Breast epithelium (tissue), 4 donors: ENCODE measurements at regions not wholly inside any gene's neighbourhood (a gene's known extent, or its start where the extent isn't known, plus 50 kb on each side); places are given as distances from the start of the nearest gene placed in this dataset.

Experiments
- DNase-seq, 2 donors: peaks; one replicate each; pipeline ENCODE4 v3.0.0-alpha.2; 2019; ENCODE audit warnings: low spot score in 2 of 2
- H3K27ac ChIP-seq, 2 donors: fragments of 200-600 bp; sonication (generic) in 1 of 2; one replicate each; pipeline ENCODE4 v1.5.1; 2016 to 2019; ENCODE audit warnings: mild to moderate bottlenecking in 1 of 2
- H3K27me3 ChIP-seq, 2 donors: fragments of 200-600 bp; sonication (generic) in 1 of 2; one replicate each; pipeline versions ENCODE4 v1.5.1 to v1.6.0; 2017 to 2019; ENCODE audit warnings: control low read depth in 1 of 2, mild to moderate bottlenecking in 1 of 2
- H3K36me3 ChIP-seq: fragments of 200-600 bp; one replicate; pipeline ENCODE4 v1.5.1; 2019
- H3K4me1 ChIP-seq, 2 donors: fragments of 200-600 bp; sonication (generic); one replicate each; pipeline ENCODE4 v1.5.1; 2016 to 2019; ENCODE audit warnings: control low read depth in 1 of 2
- H3K4me3 ChIP-seq, 3 donors: fragments of 200-600 bp; sonication (generic); 1 replicate in 2 of 3; 2 replicates in 1 of 3; pipeline ENCODE4 v1.5.1; 2016 to 2019; ENCODE audit warnings: mild to moderate bottlenecking in 3 of 3, moderate library complexity in 2 of 3
- H3K9me3 ChIP-seq, 2 donors: fragments of 200-600 bp; sonication (generic) in 1 of 2; one replicate each; pipeline ENCODE4 v1.5.1; 2016 to 2019; ENCODE audit warnings: control low read depth in 1 of 2
- CTCF ChIP-seq, 3 donors: fragments of 450-650 bp; IDR thresholded peaks; one replicate each; pipeline ENCODE4 v1.5.1; 2016 to 2017; ENCODE audit warnings: antibody characterized with exemption in 3 of 3, mild to moderate bottlenecking in 3 of 3, moderate library complexity in 3 of 3
- POLR2A ChIP-seq: fragments of 450-650 bp; IDR thresholded peaks from one replicate; pipeline ENCODE4 v1.6.1; 2016; ENCODE audit warnings: antibody characterized with exemption, mild to moderate bottlenecking, moderate library complexity
- POLR2AphosphoS5 ChIP-seq, 3 donors: sonication (generic); formaldehyde crosslinking; IDR thresholded peaks; one replicate each; pipeline ENCODE4 v1.6.1; 2017; ENCODE audit warnings: antibody characterized with exemption in 3 of 3
- intact Hi-C: fragments of 100-400 bp; cut with DNase I; formaldehyde crosslinking; loops from one replicate; pipeline ENCODE4 v1.15.1; 2023; ENCODE audit warnings: low total_unique reads

GRCh38 chr4:15148691-15149090 lies 146.4 kb downstream of the CPEB2 start:
- no peak overlapping the region for H3K27ac ChIP-seq
- H3K4me1 ChIP-seq, result no peaks in the 10 kb centered on the region
- H3K27me3 ChIP-seq, result no peaks in the 10 kb centered on the region
- H3K9me3 ChIP-seq, result no peaks in the 10 kb centered on the region
- TF ChIP-seq POLR2A (no peak), POLR2AphosphoS5 (IDR thresholded peaks at IDR 0.05) (no peak), CTCF (IDR thresholded peaks at IDR 0.05) (no peak)
- intact Hi-C loops, result no loop called here
- H3K36me3 ChIP-seq, result no peaks in the 10 kb centered on the region
- no peak overlapping the region for H3K4me3 ChIP-seq
- DNase-seq, result no peak

- H3K9me3 ChIP-seq, result no peaks in the 10 kb centered on the region
- H3K27me3 ChIP-seq, result no peaks in the 10 kb centered on the region
- DNase-seq, result no peak
- intact Hi-C loops, result no loop called here
- TF ChIP-seq POLR2A, result no peak
- no peak overlapping the region for H3K4me3 ChIP-seq
- no peaks in the 10 kb centered on the region for H3K36me3 ChIP-seq
- peak overlapping the region; percentile 3 to 22 for H3K27ac ChIP-seq
- no peaks in the 10 kb centered on the region for H3K4me1 ChIP-seq
These were observed 147.1 kb downstream of the CPEB2 start for GRCh38 chr4:15149234-15149838.

DNA sequence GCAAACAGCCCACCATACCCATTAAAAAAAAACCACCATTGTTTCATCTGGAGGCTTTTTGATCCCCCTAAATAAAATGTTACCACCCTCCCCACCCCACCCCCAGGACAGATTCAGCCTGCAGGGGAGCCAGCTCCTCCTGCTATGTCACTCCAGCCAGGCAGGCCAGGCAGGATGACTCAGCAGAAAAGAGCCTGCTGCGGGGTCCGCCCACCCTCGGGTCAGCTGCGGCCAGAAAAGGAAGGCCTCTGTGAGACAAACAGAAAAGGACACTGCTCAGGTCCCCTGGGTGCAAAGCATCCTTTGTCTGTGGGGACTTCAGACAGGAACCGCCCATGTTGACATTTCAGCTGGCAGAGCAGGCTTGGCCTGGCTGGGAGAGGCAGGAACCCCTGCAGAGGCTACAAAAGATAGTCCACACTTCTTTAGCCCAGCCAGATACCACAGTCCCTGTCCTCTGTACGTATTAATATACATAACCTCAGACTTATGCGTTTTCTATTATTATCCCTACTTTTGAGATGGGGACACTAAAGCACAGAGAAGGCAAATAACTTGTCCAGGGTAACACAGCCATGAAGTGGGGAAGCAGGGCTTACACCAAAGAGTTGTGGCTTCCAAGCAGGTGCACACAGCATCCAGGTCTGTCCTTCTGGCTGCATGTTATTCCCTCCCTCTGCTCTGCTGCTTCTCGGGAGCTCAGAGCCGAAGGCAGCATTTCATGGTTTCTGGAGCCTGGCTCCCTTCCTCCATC lies 147.7 kb downstream of the CPEB2 start:
- no peaks in the 10 kb centered on the region for H3K27me3 ChIP-seq
- H3K9me3 ChIP-seq, result no peaks in the 10 kb centered on the region
- no peak overlapping the region for H3K4me3 ChIP-seq
- intact Hi-C loops, result no loop called here
- no peaks in the 10 kb centered on the region for H3K4me1 ChIP-seq
- peak; percentile 57 to 77 for DNase-seq
- H3K27ac ChIP-seq, result peak overlapping the region in 1 of 2 donors; percentile 44
- TF ChIP-seq CTCF (IDR thresholded peaks at IDR 0.05) (no peak), POLR2AphosphoS5 (IDR thresholded peaks at IDR 0.05) (no peak), POLR2A (no peak)
- H3K36me3 ChIP-seq, result no peaks in the 10 kb centered on the region

DNA sequence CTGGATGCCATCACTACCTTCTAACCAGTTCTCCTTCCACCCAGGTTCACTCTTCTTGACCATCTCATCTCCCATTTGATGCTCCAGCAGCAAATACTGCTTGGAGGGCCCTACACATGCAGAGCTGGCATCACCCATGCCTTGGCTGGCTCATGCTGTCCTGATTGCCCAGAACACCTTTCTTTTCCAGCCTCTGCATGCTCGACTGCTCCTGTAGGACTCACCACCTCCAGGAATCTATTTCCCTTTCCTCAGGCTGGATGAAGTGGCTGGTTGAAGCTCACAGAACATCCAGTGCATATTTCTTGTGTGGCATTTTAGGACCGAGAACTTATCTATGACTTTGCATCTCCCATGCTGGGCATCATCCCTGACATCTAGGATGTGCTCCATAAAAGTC lies 148.3 kb downstream of the CPEB2 start:
- H3K27me3 ChIP-seq, result no peaks in the 10 kb centered on the region
- H3K4me1 ChIP-seq, result no peaks in the 10 kb centered on the region
- intact Hi-C loops, result no loop called here
- no peaks in the 10 kb centered on the region for H3K36me3 ChIP-seq
- TF ChIP-seq POLR2A (no peak), POLR2AphosphoS5 (IDR thresholded peaks at IDR 0.05) (no peak), CTCF (IDR thresholded peaks at IDR 0.05) (no peak)
- DNase-seq, result no peak
- H3K27ac ChIP-seq, result peak overlapping the region in 1 of 2 donors; percentile 44
- H3K9me3 ChIP-seq, result no peaks in the 10 kb centered on the region
- H3K4me3 ChIP-seq, result no peak overlapping the region

- Histone ChIP-seq H3K36me3 (no peaks in the 10 kb centered on the region), H3K27ac (no peak overlapping the region), H3K4me3 (no peak overlapping the region), H3K9me3 (no peaks in the 10 kb centered on the region), H3K27me3 (no peaks in the 10 kb centered on the region), H3K4me1 (no peaks in the 10 kb centered on the region)
- intact Hi-C loops, result no loop called here
- no peak for TF ChIP-seq CTCF (IDR thresholded peaks at IDR 0.05)
- no peak for TF ChIP-seq POLR2AphosphoS5 (IDR thresholded peaks at IDR 0.05)
- TF ChIP-seq POLR2A, result no peak
- DNase-seq, result no peak
These were observed 148.8 kb downstream of the CPEB2 start for GRCh38 chr4:15151033-15151432.
